GM18951 (cell line): ENCODE measurements at regions not wholly inside any gene's neighbourhood (a gene's known extent, or its start where the extent isn't known, plus 50 kb on each side); places are given as distances from the start of the nearest gene placed in this dataset.

Experiments used
- POLR2A ChIP-seq: IDR thresholded peaks from 4 replicates; pipeline ENCODE4 v1.6.1; 2011; ENCODE audit warnings: mild to moderate bottlenecking; ENCODE audit not compliant: insufficient read length, insufficient read depth; ENCODE audit errors: extremely low read depth
- in situ Hi-C: fragments of 300-500 bp; cut with MboI; formaldehyde crosslinking; loops from one replicate; pipeline ENCODE4 v1.12.0; 2022; ENCODE audit warnings: low sequenced_read_pairs, mixed read lengths, inconsistent platforms; ENCODE audit not compliant: unreplicated experiment

GRCh38 chr11:131065435-131066413 is 149.4 kb upstream of the SNX19 start:
- TF ChIP-seq POLR2A: no peak
- in situ Hi-C loops: loop anchor here (25.0 kb wide), 2 partner anchors 447 to 597 kb away; no protein-coding TSS in a partner anchor

GRCh38 chr11:131066551-131066950 is 150.3 kb upstream of the SNX19 start:
- no peak for TF ChIP-seq POLR2A
- in situ Hi-C loops: loop anchor here (25.0 kb wide), 2 partner anchors 446 to 596 kb away; no protein-coding TSS in a partner anchor

DNA sequence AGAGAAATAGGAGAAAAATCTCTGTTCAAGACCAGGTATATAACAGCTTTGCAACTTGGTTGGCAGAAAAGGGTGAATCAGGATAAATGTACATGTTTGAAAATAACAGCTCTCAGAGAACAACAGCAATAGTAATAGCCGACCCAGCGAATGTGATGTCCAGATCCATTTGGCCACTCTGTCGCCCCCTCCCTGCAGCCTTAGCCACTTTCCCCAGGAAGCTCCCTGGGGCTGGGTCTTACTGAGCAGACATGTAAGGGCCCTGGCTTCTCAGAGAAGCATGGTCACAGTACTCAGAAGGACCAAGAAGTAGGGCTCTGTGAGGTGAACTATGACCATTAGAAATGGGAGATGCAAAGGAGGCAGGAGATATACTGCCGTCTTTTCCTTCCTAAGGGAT is 154.1 kb upstream of the SNX19 start:
- in situ Hi-C loops: loop anchor here (25.0 kb wide), 2 partner anchors 442 to 592 kb away; no protein-coding TSS in a partner anchor
- TF ChIP-seq POLR2A: no peak

- no peak for TF ChIP-seq POLR2A
- in situ Hi-C loops: loop anchor here (25.0 kb wide), 2 partner anchors 439 to 589 kb away; no protein-coding TSS in a partner anchor
These were observed 156.9 kb upstream of the SNX19 start for GRCh38 chr11:131073167-131073566.

DNA sequence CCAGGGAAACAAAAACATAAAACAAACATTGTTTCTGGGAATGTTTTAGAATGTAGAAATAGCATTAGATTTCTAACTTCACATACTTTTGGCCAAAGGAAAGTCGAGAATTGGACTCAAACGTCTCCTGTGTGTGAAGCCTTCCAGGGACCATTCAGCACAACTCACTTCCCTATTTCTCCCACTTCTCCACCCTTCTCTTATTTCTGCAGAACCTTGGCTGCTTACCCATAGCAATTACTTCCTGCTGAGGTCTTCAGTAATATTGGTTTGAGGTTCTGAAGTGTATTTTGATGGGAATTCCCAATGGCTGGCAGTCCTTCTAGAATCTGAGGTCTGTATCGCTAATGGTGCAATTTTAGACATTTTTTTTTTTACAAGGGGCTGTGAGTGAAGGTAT is 158.3 kb upstream of the SNX19 start:
- in situ Hi-C loops: loop anchor here (25.0 kb wide), 2 partner anchors 438 to 588 kb away; no protein-coding TSS in a partner anchor
- TF ChIP-seq POLR2A: no peak

DNA sequence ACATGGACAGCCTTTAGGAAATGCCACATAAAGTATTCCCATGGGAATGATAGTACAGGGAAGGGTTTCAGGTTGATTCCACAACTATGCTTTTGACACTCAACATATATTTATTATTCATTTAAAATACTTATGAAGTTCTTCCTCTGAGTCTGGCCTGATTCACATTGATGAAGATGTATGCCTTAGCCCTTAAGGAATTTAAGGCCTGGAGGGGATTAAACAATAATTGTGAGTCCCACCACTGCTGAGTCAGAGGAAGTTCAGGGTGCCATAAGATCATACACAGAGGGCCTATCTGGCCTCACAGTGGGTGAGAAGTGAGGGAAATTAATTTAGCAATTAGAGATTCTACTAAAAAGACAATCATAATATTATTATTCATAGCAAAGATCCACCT is 161.1 kb upstream of the SNX19 start:
- no peak for TF ChIP-seq POLR2A
- in situ Hi-C loops: no loop called here

- in situ Hi-C loops: no loop called here
- no peak for TF ChIP-seq POLR2A
These were observed 162.8 kb upstream of the SNX19 start for GRCh38 chr11:131079036-131079435.

GRCh38 chr11:131089727-131090245 is 173.5 kb upstream of the SNX19 start:
- in situ Hi-C loops: no loop called here
- TF ChIP-seq POLR2A: no peak

DNA sequence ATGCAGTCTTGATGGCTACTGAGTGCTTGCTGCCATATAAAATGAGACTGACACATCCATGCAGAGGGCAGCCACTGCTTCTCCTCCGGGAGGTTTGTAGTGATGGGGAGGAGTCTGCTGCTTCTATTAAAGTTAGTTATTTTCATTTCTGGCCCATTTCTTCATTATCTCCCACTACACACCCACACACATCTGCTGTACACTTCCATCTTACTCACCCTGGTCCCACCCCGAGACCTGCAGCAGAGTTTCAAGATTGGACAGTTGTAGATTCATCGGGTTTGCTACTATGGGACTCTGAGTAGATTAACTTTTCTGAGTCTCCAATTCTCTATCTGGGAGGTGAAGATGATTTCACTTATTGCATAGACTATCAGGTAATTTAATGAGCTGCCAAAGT is 176.2 kb upstream of the SNX19 start:
- in situ Hi-C loops: no loop called here
- no peak for TF ChIP-seq POLR2A

DNA sequence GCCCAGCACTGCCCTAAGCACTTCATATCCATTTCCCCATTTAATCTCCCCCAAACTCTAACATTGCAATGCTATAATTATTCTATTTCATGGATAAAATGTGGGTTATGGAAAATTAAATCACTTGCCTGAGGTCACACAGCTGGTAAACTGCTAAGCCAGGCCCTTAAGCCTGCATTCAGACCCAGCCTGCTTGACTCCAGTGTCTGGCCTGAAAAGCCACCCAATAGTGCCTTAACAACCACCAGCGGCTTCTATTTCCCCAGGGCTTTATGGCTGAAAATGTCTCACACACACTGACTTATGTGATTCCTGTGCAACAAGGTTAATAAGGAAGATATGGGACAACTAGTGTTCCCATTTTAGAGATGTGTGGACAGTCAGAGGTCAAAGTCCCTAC is 178.5 kb upstream of the SNX19 start:
- TF ChIP-seq POLR2A: no peak
- in situ Hi-C loops: no loop called here

GRCh38 chr11:131095511-131096185 is 179.4 kb upstream of the SNX19 start:
- TF ChIP-seq POLR2A: no peak

DNA sequence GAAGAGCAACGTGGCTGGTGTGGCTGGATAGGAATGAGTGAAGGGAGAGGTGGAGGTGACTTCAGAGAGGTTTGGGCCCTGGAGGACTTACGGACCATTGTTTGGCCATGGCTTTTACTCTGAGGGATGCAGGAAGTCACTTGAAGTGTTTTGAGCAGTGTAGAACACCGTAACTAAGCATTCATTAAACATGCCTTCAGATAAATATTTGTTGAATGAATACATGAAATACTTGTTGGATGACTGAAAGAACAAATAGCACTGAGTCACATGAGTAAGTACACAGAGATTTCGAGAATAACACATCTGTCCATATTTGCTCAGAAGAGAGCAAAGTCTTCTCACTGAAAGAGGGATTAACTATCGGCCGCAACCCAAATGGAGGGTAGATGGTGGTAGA is 182.7 kb upstream of the SNX19 start:
- TF ChIP-seq POLR2A: no peak
- in situ Hi-C loops: no loop called here

More at GRCh38 chr11:131095511-131096185, 179.4 kb upstream of the SNX19 start:
- in situ Hi-C loops: no loop called here

- no peak for TF ChIP-seq POLR2A
- in situ Hi-C loops: no loop called here
These were observed 183.5 kb upstream of the SNX19 start for GRCh38 chr11:131099746-131100145.
